Fibroblast of villous mesenchyme (primary cell): ENCODE measurements at regions not wholly inside any gene's neighbourhood (a gene's known extent, or its start where the extent isn't known, plus 50 kb on each side); places are given as distances from the start of the nearest gene placed in this dataset.

ENCODE experiments used
- DNase-seq: peaks from one replicate; pipeline ENCODE4 v3.0.0-alpha.2; 2010; ENCODE audit warnings: low read depth
- H3K4me3 ChIP-seq: 2 replicates; pipeline ENCODE4 v1.5.1; 2011; ENCODE audit warnings: low read depth, mild to moderate bottlenecking, low read length
- CTCF ChIP-seq: IDR thresholded peaks from 2 replicates; pipeline ENCODE4 v1.5.1; 2012; ENCODE audit warnings: low read depth, mild to moderate bottlenecking, low read length; ENCODE audit not compliant: insufficient read depth

GRCh38 chr20:22020201-22020600 is 314.7 kb downstream of the PAX1 start:
- DNase-seq = no peak
- no peak overlapping the region for H3K4me3 ChIP-seq
- TF ChIP-seq CTCF = no peak

- no peak for TF ChIP-seq CTCF
- DNase-seq = no peak
- H3K4me3 ChIP-seq = no peak overlapping the region
Observed at GRCh38 chr20:22008456-22008855, 303.0 kb downstream of the PAX1 start.

- no peak overlapping the region for H3K4me3 ChIP-seq
Observed at GRCh38 chr20:22006306-22006705, 300.8 kb downstream of the PAX1 start.

GRCh38 chr20:22005535-22005934 is 300.1 kb downstream of the PAX1 start:
- H3K4me3 ChIP-seq = no peak overlapping the region
- DNase-seq = no peak
- no peak for TF ChIP-seq CTCF

More at GRCh38 chr20:22006306-22006705, 300.8 kb downstream of the PAX1 start:
- DNase-seq = no peak
- no peak for TF ChIP-seq CTCF

- H3K4me3 ChIP-seq = no peak overlapping the region
- TF ChIP-seq CTCF = no peak
- DNase-seq = no peak
Observed at GRCh38 chr20:22004946-22005345, 299.5 kb downstream of the PAX1 start.

DNA sequence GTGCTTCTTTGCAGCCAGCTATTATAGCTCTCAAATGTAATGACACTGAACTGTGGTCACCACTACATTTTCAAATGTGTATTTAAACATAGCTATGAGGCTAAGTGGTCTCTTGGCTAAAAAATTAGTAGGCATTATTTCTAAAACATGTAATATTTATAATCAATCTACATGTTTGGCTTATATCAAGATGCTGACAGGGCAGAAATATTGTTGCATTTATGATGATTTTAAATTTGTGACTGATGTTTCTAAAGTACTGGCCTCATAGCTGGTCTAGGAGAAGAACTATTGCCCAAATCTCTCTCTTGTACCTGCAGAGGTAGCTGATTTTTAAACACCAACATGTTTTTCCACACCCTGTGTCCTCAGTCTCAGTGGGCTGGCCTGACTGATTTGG is 298.2 kb downstream of the PAX1 start:
- TF ChIP-seq CTCF = no peak
- no peak for DNase-seq
- no peak overlapping the region for H3K4me3 ChIP-seq

DNA sequence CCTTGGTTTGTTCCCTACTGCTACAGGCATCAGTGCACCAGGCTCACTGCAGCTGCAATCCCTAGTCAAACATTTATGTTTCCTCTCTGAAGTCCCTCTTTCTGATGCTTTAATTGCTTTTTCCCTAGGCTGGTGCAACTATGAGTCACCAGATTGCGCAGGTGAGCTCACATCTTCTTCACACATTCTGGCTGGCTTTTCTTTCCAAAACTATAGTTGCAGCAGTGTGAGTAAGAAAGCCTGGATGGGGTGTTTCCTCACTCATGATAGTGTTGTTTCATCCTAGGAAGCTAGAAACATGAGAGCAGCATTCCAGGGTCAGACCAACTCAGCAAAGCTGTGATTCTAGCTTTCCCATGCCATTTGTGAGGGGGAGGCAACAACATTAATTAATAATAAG is 296.4 kb downstream of the PAX1 start:
- no peak overlapping the region for H3K4me3 ChIP-seq
- no peak for TF ChIP-seq CTCF
- no peak for DNase-seq
